MCF 10A (cell line): ENCODE measurements at regions not wholly inside any gene's neighbourhood (a gene's known extent, or its start where the extent isn't known, plus 50 kb on each side); places are given as distances from the start of the nearest gene placed in this dataset.

Experiments used
- BruUV-seq: library from RNA; stranded (reverse); fragments of 400-500 nt; replicated peaks from 2 replicates; lab custom pipeline; 2021; lab: Mats Ljungman, UMichigan
- CTCF ChIA-PET: fragments of 300-600 bp; sonication (Branson Sonifier 250); formaldehyde crosslinking; extraction: SDS; loops from one replicate; lab custom pipeline; 2021; ENCODE audit warnings: antibody characterized with exemption, inconsistent platforms; lab: Yijun Ruan, JAX
- POLR2A ChIA-PET: fragments of 300-600, 350-650 bp; sonication (Branson Sonifier 250); formaldehyde crosslinking; extraction: SDS; loops from one replicate; lab custom pipeline; 2020; ENCODE audit warnings: antibody characterized with exemption, inconsistent platforms; lab: Yijun Ruan, JAX
- DNase-seq: peaks from one replicate; pipeline ENCODE4 v3.0.0-alpha.2; 2018; ENCODE audit not compliant: unreplicated experiment
- H3K27ac Mint-ChIP-seq: one replicate; pipeline ENCODE4 v1.8.0; 2022; ENCODE audit warnings: mild to moderate bottlenecking, low read depth, mixed read lengths; ENCODE audit not compliant: unreplicated experiment
- H3K27me3 Mint-ChIP-seq: one replicate; pipeline ENCODE4 v1.8.0; 2022; ENCODE audit warnings: mixed read lengths; ENCODE audit not compliant: insufficient read depth, unreplicated experiment
- H3K36me3 Mint-ChIP-seq: one replicate; pipeline ENCODE4 v1.8.0; 2022; ENCODE audit warnings: mild to moderate bottlenecking, moderate library complexity, mixed read lengths; ENCODE audit not compliant: insufficient read depth, unreplicated experiment
- H3K4me1 Mint-ChIP-seq: one replicate; pipeline ENCODE4 v1.8.0; 2022; ENCODE audit warnings: mixed read lengths; ENCODE audit not compliant: insufficient read depth, unreplicated experiment
- H3K4me3 Mint-ChIP-seq: one replicate; pipeline ENCODE4 v1.8.0; 2022; ENCODE audit warnings: mild to moderate bottlenecking, moderate library complexity, mixed read lengths; ENCODE audit not compliant: unreplicated experiment
- H3K9me3 Mint-ChIP-seq: one replicate; pipeline ENCODE4 v1.8.0; 2022; ENCODE audit warnings: mixed read lengths; ENCODE audit not compliant: unreplicated experiment
- CTCF ChIP-seq: fragments of 200-600 bp; IDR thresholded peaks from one replicate; pipeline ENCODE4 v1.8.0; 2022; ENCODE audit warnings: antibody characterized with exemption, mild to moderate bottlenecking; ENCODE audit not compliant: unreplicated experiment
- intact Hi-C: fragments of 100-400 bp; cut with micrococcal nuclease; formaldehyde crosslinking; loops from 2 replicates; pipeline ENCODE4 v1.14.1; 2022

- ChIA-PET CTCF (interaction anchor here (0.6 to 1.0 kb wide), 2 partner anchors 11 to 915 kb away, joined by 3 read pairs; no protein-coding TSS in a partner anchor), POLR2A (no interaction called here)
- no peak overlapping the region for H3K4me3 Mint-ChIP-seq
- no TSS peak for BruUV-seq
- no peaks in the 10 kb centered on the region for H3K36me3 Mint-ChIP-seq
- no peaks in the 10 kb centered on the region for H3K27me3 Mint-ChIP-seq
- DNase-seq: no peak
- no peak for TF ChIP-seq CTCF
- intact Hi-C loops: no loop called here
- no peaks in the 10 kb centered on the region for H3K4me1 Mint-ChIP-seq
- no peaks in the 10 kb centered on the region for H3K9me3 Mint-ChIP-seq
- H3K27ac Mint-ChIP-seq: no peak overlapping the region
Observed at GRCh38 chr2:59569124-59569523, 984.3 kb downstream of the BCL11A start.

GRCh38 chr2:59568461-59568860 is 985.0 kb downstream of the BCL11A start:
- H3K4me1 Mint-ChIP-seq: no peaks in the 10 kb centered on the region
- no peak for TF ChIP-seq CTCF
- no TSS peak for BruUV-seq
- intact Hi-C loops: no loop called here
- no peaks in the 10 kb centered on the region for H3K9me3 Mint-ChIP-seq
- no peaks in the 10 kb centered on the region for H3K36me3 Mint-ChIP-seq
- ChIA-PET CTCF (interaction anchor here (1.0 kb wide), 1 partner anchor 12 kb away, joined by 3 read pairs; no protein-coding TSS in a partner anchor), POLR2A (no interaction called here)
- H3K27me3 Mint-ChIP-seq: no peaks in the 10 kb centered on the region
- no peak overlapping the region for H3K4me3 Mint-ChIP-seq
- no peak overlapping the region for H3K27ac Mint-ChIP-seq
- DNase-seq: no peak

GRCh38 chr2:59567151-59567550 is 986.3 kb downstream of the BCL11A start:
- CTCF ChIA-PET: no interaction called here
- H3K27ac Mint-ChIP-seq: no peak overlapping the region
- no peaks in the 10 kb centered on the region for H3K9me3 Mint-ChIP-seq
- H3K27me3 Mint-ChIP-seq: no peaks in the 10 kb centered on the region
- H3K4me3 Mint-ChIP-seq: no peak overlapping the region
- BruUV-seq: no TSS peak
- no peak for DNase-seq
- intact Hi-C loops: no loop called here
- POLR2A ChIA-PET: no interaction called here
- TF ChIP-seq CTCF: no peak
- H3K36me3 Mint-ChIP-seq: no peaks in the 10 kb centered on the region
- H3K4me1 Mint-ChIP-seq: no peaks in the 10 kb centered on the region

GRCh38 chr2:59566739-59567138 is 986.7 kb downstream of the BCL11A start:
- TF ChIP-seq CTCF: no peak
- DNase-seq: no peak
- Mint-ChIP-seq H3K4me3 (no peak overlapping the region), H3K4me1 (no peaks in the 10 kb centered on the region), H3K27me3 (no peaks in the 10 kb centered on the region), H3K36me3 (no peaks in the 10 kb centered on the region), H3K9me3 (no peaks in the 10 kb centered on the region), H3K27ac (no peak overlapping the region)
- intact Hi-C loops: no loop called here
- POLR2A ChIA-PET: no interaction called here
- CTCF ChIA-PET: no interaction called here
- BruUV-seq: no TSS peak
